GM19397 (cell line): ENCODE measurements at regions not wholly inside any gene's neighbourhood (a gene's known extent, or its start where the extent isn't known, plus 50 kb on each side); places are given as distances from the start of the nearest gene placed in this dataset.

ENCODE experiments used
- ATAC-seq: cut with Tn5 transposase; IDR thresholded peaks from one replicate; pipeline ENCODE4 v1.9.1; 2021; ENCODE audit warnings: mild to moderate bottlenecking, moderate library complexity; ENCODE audit not compliant: unreplicated experiment

GRCh38 chr1:79848316-79848715, 841.8 kb upstream of the ADGRL4 start:
- no peak for ATAC-seq

DNA sequence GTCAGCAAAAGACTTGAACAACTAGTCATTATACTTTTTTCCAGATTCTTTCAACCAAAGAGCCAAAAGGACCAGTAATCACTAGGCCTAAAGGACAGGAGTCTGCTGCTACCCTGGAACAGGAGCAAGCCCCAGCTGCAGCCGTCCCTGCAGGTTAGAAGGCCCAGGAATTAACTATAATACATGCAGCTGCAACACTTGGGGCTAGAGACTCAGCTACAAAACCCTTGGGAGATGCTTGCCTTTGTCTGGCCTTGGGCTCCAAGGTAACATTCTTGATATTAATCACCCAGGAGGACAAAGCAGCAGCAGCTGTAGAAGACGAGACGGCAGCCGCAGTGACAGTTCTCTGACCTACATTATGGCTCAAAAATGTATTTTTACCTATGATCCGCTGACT, 841.2 kb upstream of the ADGRL4 start:
- no peak for ATAC-seq

DNA sequence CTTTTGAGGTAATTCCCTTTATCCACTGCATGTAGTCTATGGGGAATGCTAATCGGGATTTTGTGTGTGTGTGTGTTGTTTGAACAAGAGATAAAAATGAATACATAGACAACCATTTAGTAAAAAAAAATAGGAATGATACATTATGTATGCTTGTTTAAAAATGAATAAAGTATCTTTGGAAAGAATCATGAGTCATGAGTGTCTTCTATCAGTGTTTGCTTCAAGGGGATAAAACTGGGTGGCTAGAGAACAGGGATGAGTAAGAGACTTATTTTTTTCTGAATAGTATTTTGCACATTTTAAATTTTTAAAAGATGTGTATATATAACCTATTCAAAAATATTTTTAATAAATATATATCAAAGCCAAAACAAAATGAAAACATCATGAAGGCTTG, 839.4 kb upstream of the ADGRL4 start:
- ATAC-seq = no peak

- ATAC-seq = no peak
Measured at GRCh38 chr1:79842811-79843210, 836.3 kb upstream of the ADGRL4 start.

- ATAC-seq = no peak
Measured at GRCh38 chr1:79839882-79840281, 833.4 kb upstream of the ADGRL4 start.

DNA sequence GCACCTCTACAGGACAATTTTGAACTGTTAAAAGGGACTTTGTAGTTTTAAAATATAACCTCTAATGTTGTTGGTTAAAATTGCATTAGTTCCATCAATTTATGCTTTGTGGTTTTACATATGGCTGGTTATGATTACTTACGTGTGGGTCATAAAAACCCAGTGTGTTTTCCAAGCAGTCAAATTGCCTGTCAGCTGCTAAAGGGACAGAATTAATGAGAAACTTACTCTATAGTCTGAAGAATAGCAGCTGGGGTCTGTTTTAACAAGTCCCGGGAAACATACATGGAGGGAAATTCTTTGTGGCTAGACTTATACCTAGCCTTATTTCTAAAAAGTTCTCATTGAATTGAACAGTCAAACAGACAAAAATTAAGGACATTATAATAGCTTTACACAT, 820.9 kb upstream of the ADGRL4 start:
- ATAC-seq = no peak

DNA sequence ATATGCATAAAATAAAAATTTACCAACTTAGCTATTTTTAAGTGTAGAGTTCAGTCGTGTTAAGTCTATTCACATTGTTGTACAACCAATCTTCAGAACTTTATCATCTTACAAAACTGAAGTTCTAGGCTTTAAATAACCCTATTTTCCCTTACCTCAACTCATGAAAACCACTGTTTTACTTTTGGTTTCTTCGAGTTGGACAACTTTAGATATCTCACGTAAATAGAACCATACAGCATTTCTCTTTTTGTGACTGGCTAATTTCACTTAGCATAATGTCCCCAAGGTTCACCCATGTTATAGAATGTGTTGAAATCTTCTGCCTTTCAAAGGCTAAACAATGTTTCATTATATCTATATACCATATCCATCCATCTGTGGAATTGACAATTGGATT, 819.0 kb upstream of the ADGRL4 start:
- ATAC-seq = no peak

- no peak for ATAC-seq
Measured at GRCh38 chr1:79822053-79822452, 815.5 kb upstream of the ADGRL4 start.

- ATAC-seq = no peak
Measured at GRCh38 chr1:79819140-79819539, 812.6 kb upstream of the ADGRL4 start.

GRCh38 chr1:79817031-79817560, 810.6 kb upstream of the ADGRL4 start:
- ATAC-seq = no peak

GRCh38 chr1:79815115-79815514, 808.6 kb upstream of the ADGRL4 start:
- no peak for ATAC-seq

DNA sequence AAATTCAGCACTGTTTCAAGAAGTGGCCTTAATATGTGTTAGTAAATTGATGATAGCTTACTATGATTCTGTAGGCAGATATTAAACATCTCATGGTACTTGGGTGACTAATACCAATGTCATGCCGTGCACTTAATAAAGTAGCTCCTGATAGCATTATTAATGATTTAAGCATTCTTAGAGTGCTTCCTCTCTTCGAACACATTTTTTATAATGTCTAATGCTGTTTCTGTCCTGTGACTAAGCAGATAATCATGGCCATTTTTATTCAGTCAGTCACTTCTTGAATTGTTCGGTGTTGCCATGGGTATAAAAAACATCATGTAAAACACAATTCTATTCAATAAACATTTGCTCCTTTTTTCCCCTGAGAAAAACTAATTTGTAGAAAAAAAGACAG, 804.6 kb upstream of the ADGRL4 start:
- no peak for ATAC-seq

- no peak for ATAC-seq
Measured at GRCh38 chr1:79808816-79809475, 802.4 kb upstream of the ADGRL4 start.

GRCh38 chr1:79807816-79808215, 801.3 kb upstream of the ADGRL4 start:
- ATAC-seq = no peak

- no peak for ATAC-seq
Measured at GRCh38 chr1:79797487-79797886, 791.0 kb upstream of the ADGRL4 start.

DNA sequence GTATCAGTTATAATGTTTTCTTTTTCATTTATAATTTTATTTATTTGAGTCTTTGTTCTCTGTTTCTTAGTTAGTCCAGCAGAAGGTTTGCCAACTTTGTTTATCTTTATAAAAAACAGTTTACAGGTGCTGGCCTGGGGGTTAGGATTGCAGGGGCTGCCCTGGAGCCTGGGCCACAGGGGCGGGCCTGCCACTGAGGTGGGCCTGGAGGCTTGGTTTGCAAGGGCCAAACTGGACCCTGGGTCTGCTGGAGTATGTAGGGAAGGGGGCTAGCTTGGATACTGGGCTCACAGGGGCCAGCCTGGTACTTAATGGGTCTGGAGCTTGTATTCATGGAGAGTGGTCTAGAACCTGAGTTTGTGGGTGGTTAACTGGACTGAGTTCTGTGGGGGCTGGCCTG, 789.9 kb upstream of the ADGRL4 start:
- no peak for ATAC-seq

GRCh38 chr1:79792219-79792930, 785.8 kb upstream of the ADGRL4 start:
- no peak for ATAC-seq

GRCh38 chr1:79791488-79792218, 785.1 kb upstream of the ADGRL4 start:
- ATAC-seq = no peak

GRCh38 chr1:79790950-79791349, 784.4 kb upstream of the ADGRL4 start:
- ATAC-seq = no peak

DNA sequence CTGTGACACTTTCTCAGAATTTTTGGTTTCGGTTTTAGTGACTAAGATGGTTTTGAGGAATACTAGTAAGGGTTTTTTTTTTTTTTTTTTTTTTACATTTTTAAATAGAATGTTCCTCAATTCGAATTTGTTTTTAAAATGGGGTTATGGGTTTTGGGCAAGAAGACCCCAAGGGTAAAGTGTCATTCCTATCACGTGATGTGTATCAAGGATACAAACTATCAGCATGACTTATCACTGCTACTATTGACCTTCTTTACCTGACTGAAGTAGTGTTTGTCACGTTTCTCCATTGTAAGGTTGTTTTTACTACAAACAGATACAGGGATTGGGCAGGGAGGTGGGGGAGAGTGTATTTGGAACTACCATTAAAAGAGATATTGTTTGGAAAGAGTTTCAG, 781.1 kb upstream of the ADGRL4 start:
- no peak for ATAC-seq

DNA sequence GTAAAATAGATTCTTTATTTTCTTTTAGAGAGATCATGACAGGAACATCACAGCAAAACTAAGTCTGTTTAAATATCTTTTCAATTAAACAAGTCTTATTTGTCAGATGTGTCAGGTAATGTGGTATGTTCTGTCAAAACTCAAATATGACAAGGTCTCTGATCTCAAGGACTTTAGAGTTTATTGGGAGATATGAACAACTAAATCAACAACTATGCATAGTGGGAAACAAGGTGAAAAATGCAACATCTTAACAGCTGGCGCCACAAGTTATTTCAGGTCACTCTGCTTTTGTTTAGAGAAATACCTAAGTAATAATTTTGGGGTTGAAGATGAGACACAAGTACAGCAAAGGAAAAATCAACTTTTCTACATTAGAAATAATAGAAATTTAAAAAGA, 779.4 kb upstream of the ADGRL4 start:
- ATAC-seq = no peak

DNA sequence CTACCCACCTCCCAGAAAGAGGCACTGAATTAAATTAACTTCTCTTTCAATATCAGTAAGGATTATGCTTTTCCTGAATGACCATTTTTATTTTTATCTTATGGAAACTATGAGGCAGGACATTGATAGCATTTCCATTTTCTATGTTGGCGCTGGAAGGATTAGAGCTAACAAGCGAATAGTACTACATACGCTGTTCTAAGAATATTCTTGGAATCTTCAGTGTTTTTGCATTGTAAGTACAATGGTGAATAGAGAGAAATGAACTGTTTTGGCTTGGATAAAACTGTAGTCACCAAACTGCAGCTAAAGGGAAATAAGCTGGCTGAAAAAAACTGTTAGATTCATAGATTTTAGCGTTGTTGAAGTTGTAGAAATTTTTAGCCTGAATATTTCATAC, 779.0 kb upstream of the ADGRL4 start:
- ATAC-seq = no peak
